ENCODE measurements at regions not wholly inside any gene's neighbourhood (a gene's known extent, or its start where the extent isn't known, plus 50 kb on each side); places are given as distances from the start of the nearest gene placed in this dataset.

DNA sequence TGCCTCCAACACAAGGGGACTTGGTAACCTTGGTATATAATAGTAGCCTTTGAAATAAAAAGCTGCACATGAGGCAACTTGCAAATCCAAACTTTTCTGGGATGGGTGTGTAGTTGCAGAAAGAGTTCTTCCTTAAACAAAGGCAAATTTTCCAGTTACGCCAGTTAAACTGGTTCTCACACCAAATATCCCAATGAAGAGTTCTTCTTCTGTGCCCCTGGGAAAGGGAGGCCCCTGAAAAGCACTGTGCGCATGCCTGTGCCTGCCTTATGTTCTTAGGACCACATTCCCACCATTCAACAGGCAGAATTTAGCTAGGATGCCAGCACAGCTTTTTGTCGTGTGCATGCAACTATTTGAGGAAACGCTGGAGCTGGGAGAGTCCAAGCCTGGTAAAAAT is 164.8 kb upstream of the SLC25A13 start:
- TF ChIP-seq, protein P1, sequence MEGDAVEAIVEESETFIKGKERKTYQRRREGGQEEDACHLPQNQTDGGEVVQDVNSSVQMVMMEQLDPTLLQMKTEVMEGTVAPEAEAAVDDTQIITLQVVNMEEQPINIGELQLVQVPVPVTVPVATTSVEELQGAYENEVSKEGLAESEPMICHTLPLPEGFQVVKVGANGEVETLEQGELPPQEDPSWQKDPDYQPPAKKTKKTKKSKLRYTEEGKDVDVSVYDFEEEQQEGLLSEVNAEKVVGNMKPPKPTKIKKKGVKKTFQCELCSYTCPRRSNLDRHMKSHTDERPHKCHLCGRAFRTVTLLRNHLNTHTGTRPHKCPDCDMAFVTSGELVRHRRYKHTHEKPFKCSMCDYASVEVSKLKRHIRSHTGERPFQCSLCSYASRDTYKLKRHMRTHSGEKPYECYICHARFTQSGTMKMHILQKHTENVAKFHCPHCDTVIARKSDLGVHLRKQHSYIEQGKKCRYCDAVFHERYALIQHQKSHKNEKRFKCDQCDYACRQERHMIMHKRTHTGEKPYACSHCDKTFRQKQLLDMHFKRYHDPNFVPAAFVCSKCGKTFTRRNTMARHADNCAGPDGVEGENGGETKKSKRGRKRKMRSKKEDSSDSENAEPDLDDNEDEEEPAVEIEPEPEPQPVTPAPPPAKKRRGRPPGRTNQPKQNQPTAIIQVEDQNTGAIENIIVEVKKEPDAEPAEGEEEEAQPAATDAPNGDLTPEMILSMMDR (IDR thresholded peaks at IDR 0.05), result no peak
- TF ChIP-seq POLR2A (IDR thresholded peaks at IDR 0.05), result no peak
